ENCODE measurements at regions not wholly inside any gene's neighbourhood (a gene's known extent, or its start where the extent isn't known, plus 50 kb on each side); places are given as distances from the start of the nearest gene placed in this dataset.

- no peak overlapping the region for H3K14ac ChIP-seq (replicated peaks; ENCODE audit: low read depth, low read length)
- in situ Hi-C loops (cut with MboI; ENCODE audit: low sequenced_read_pairs) = no loop called here
- no peaks in the 10 kb centered on the region for H3K4me1 ChIP-seq (ENCODE audit: control insufficient read depth, insufficient read depth, low read length)
- no peak overlapping the region for H4K5ac ChIP-seq (ENCODE audit: low read depth, low read length)
- H4K91ac ChIP-seq (ENCODE audit: insufficient read depth, low read depth, low read length) = no peak overlapping the region
- no peaks in the 10 kb centered on the region for H4K20me1 ChIP-seq (ENCODE audit: insufficient read depth, low read length)
- WGBS, 2 experiments (ENCODE audit: extremely low coverage in 2 of 2, insufficient read length in 1 of 2) = 0% methylated on average over 1 of the region's 4 CpGs; no CpG with 5 or more reads in 1 of the 2 experiments
- H3K4me3 ChIP-seq (ENCODE audit: insufficient read depth, low read depth, low read length) = no peak overlapping the region
- no peak overlapping the region for H3K4ac ChIP-seq (ENCODE audit: low read depth, low read length)
- ChIA-PET CTCF (no interaction called here), POLR2A (ENCODE audit: unreplicated experiment) (no interaction called here)
- no peak overlapping the region for H3K18ac ChIP-seq (ENCODE audit: low read depth, low read length)
- intact Hi-C loops (cut with micrococcal nuclease) = no loop called here
- H2BK15ac ChIP-seq (ENCODE audit: low read depth, low read length) = no peak overlapping the region
- H2BK20ac ChIP-seq (ENCODE audit: low read depth, low read length) = no peak overlapping the region
- H2AFZ ChIP-seq (replicated peaks; ENCODE audit: low read length, poor library complexity) = no peak overlapping the region
- no peaks in the 10 kb centered on the region for H3K79me1 ChIP-seq (ENCODE audit: low read depth in 1 of 2, low read length in 2 of 2)
- no peak overlapping the region for H3K4me2 ChIP-seq (ENCODE audit: low read depth, low read length)
- no peak overlapping the region for H3K23ac ChIP-seq (ENCODE audit: low read depth, low read length)
- no peak overlapping the region for H2BK5ac ChIP-seq (ENCODE audit: low read depth, low read length, poor library complexity, severe bottlenecking)
- DNase-seq (no peak), ATAC-seq (ENCODE audit: low read depth) (no peak)
- H2AK9ac ChIP-seq (replicated peaks; ENCODE audit: low read depth, low read length, poor library complexity) = no peak overlapping the region
- H3K9me1 ChIP-seq (ENCODE audit: insufficient read depth, low read length) = no peaks in the 10 kb centered on the region
- H3K9me3 ChIP-seq (ENCODE audit: control insufficient read depth, insufficient read depth, low read length) = peaks cover 11% of the 10 kb centered on the region
- H2AK5ac ChIP-seq (ENCODE audit: low read depth, low read length) = no peak overlapping the region
- no peak overlapping the region for H4K8ac ChIP-seq (ENCODE audit: low read depth in 2 of 2, low read length in 2 of 2)
- H3K56ac ChIP-seq (ENCODE audit: extremely low read depth, insufficient read depth, low read length) = no peak overlapping the region
- BruUV-seq (replicated peaks) = no TSS peak
- dilution Hi-C loops (cut with HindIII; ENCODE audit: low sequenced_read_pairs, unreplicated experiment) = no loop called here
- no peaks in the 10 kb centered on the region for H3K27me3 ChIP-seq (ENCODE audit: control insufficient read depth, insufficient read depth, low read length)
- H3K27ac ChIP-seq (ENCODE audit: insufficient read depth, low read length) = no peak overlapping the region
- TF ChIP-seq SMC3 (IDR thresholded peaks at IDR 0.05; ENCODE audit: low read depth, low read length) = no peak
- TF ChIP-seq RFX5 (IDR thresholded peaks at IDR 0.05; ENCODE audit: low read depth, low read length) = no peak
- no peak for TF ChIP-seq USF2 (IDR thresholded peaks at IDR 0.05; ENCODE audit: low read depth, low read length)
- TF ChIP-seq POLR2A (IDR thresholded peaks at IDR 0.05; ENCODE audit: low read depth, low read length) = no peak
- no peak for TF ChIP-seq MXI1 (IDR thresholded peaks at IDR 0.05; ENCODE audit: borderline replicate concordance, low read depth, low read length)
- TF ChIP-seq BHLHE40 (IDR thresholded peaks at IDR 0.05; ENCODE audit: low read depth, low read length) = no peak
- TF ChIP-seq CHD1 (IDR thresholded peaks at IDR 0.05; ENCODE audit: low read depth, low read length) = no peak
- TF ChIP-seq NFE2L2 (IDR thresholded peaks at IDR 0.05; ENCODE audit: low read depth, low read length) = no peak
- TF ChIP-seq MAFK (IDR thresholded peaks at IDR 0.05; ENCODE audit: low read depth, low read length) = no peak
- no peak for TF ChIP-seq RAD21 (IDR thresholded peaks at IDR 0.05; ENCODE audit: low read length)
- TF ChIP-seq FOS (IDR thresholded peaks at IDR 0.05; ENCODE audit: low read depth, low read length) = no peak
- TF ChIP-seq, protein P1, sequence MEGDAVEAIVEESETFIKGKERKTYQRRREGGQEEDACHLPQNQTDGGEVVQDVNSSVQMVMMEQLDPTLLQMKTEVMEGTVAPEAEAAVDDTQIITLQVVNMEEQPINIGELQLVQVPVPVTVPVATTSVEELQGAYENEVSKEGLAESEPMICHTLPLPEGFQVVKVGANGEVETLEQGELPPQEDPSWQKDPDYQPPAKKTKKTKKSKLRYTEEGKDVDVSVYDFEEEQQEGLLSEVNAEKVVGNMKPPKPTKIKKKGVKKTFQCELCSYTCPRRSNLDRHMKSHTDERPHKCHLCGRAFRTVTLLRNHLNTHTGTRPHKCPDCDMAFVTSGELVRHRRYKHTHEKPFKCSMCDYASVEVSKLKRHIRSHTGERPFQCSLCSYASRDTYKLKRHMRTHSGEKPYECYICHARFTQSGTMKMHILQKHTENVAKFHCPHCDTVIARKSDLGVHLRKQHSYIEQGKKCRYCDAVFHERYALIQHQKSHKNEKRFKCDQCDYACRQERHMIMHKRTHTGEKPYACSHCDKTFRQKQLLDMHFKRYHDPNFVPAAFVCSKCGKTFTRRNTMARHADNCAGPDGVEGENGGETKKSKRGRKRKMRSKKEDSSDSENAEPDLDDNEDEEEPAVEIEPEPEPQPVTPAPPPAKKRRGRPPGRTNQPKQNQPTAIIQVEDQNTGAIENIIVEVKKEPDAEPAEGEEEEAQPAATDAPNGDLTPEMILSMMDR (conservative IDR thresholded peaks at IDR 0.05; ENCODE audit: low read depth, low read length) = no peak
- TF ChIP-seq, protein P2, sequence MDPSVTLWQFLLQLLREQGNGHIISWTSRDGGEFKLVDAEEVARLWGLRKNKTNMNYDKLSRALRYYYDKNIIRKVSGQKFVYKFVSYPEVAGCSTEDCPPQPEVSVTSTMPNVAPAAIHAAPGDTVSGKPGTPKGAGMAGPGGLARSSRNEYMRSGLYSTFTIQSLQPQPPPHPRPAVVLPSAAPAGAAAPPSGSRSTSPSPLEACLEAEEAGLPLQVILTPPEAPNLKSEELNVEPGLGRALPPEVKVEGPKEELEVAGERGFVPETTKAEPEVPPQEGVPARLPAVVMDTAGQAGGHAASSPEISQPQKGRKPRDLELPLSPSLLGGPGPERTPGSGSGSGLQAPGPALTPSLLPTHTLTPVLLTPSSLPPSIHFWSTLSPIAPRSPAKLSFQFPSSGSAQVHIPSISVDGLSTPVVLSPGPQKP (IDR thresholded peaks at IDR 0.05; ENCODE audit: borderline replicate concordance, low read depth, low read length) = no peak
- no peak for TF ChIP-seq MAZ (IDR thresholded peaks at IDR 0.05; ENCODE audit: borderline replicate concordance, low read depth, low read length)
- no peak for TF ChIP-seq CEBPB (IDR thresholded peaks at IDR 0.05; ENCODE audit: low read depth, low read length)
- no peak for TF ChIP-seq RCOR1 (IDR thresholded peaks at IDR 0.05; ENCODE audit: insufficient replicate concordance, low read length)
- H2BK120ac ChIP-seq (ENCODE audit: low read depth, low read length) = no peak overlapping the region
- H3K9ac ChIP-seq (ENCODE audit: low read depth, low read length) = no peak overlapping the region
- no peaks in the 10 kb centered on the region for H3K36me3 ChIP-seq (ENCODE audit: control insufficient read depth, insufficient read depth, low read length)
Observed at GRCh38 chr9:84593352-84593751, 76.2 kb upstream of the NTRK2 start.

All from IMR-90 (cell line).